MM.1S (cell line): ENCODE measurements at regions not wholly inside any gene's neighbourhood (a gene's known extent, or its start where the extent isn't known, plus 50 kb on each side); places are given as distances from the start of the nearest gene placed in this dataset.

ENCODE experiments used
- DNase-seq: peaks from one replicate; pipeline ENCODE4 v3.0.0-alpha.2; 2015
- H2AFZ ChIP-seq: fragments of 300-600 bp; sonication (generic); 2 replicates; pipeline ENCODE4 v1.6.0; 2016; ENCODE audit warnings: antibody characterized with exemption, low read length
- H3F3A ChIP-seq: fragments of 300-600 bp; sonication (generic); 2 replicates; pipeline ENCODE4 v1.6.1; 2016; ENCODE audit warnings: mild to moderate bottlenecking, antibody characterized with exemption, low read length, moderate library complexity, mixed read lengths; ENCODE audit not compliant: insufficient read depth
- H3K27ac ChIP-seq: fragments of 300-600 bp; sonication (generic); 2 replicates; pipeline ENCODE4 v1.5.1; 2016; ENCODE audit warnings: mild to moderate bottlenecking, low read length
- H3K27me3 ChIP-seq: fragments of 300-600 bp; sonication (generic); replicated peaks from 2 replicates; pipeline ENCODE4 v1.6.0; 2016; ENCODE audit warnings: low read length; ENCODE audit not compliant: insufficient read depth
- H3K36me3 ChIP-seq: fragments of 300-600 bp; sonication (generic); replicated peaks from 2 replicates; pipeline ENCODE4 v1.6.1; 2016; ENCODE audit warnings: mild to moderate bottlenecking, low read length, mixed read lengths; ENCODE audit not compliant: insufficient read depth
- H3K4me1 ChIP-seq: fragments of 300-600 bp; sonication (generic); 2 replicates; pipeline ENCODE4 v1.6.1; 2016; ENCODE audit warnings: low read length, mixed read lengths
- H3K4me2 ChIP-seq: fragments of 300-600 bp; sonication (generic); 2 replicates; pipeline ENCODE4 v1.6.0; 2016; ENCODE audit warnings: low read depth, low read length
- H3K4me3 ChIP-seq: fragments of 300-600 bp; sonication (generic); 2 replicates; pipeline ENCODE4 v1.5.1; 2016; ENCODE audit warnings: low read length, mixed read lengths
- H3K79me2 ChIP-seq: fragments of 300-600 bp; sonication (generic); 2 replicates; pipeline ENCODE4 v1.6.1; 2016; ENCODE audit warnings: mixed run types, low read length, mixed read lengths
- H3K9ac ChIP-seq: fragments of 300-600 bp; sonication (generic); 2 replicates; pipeline ENCODE4 v1.6.1; 2016; ENCODE audit warnings: low read length, mixed read lengths
- H3K9me2 ChIP-seq: fragments of 300-600 bp; sonication (generic); replicated peaks from 2 replicates; pipeline ENCODE4 v1.6.1; 2016; ENCODE audit warnings: mild to moderate bottlenecking, low read length, mixed read lengths; ENCODE audit not compliant: insufficient read depth
- H3K9me3 ChIP-seq: fragments of 300-600 bp; sonication (generic); replicated peaks from 2 replicates; pipeline ENCODE4 v1.6.1; 2016; ENCODE audit warnings: mild to moderate bottlenecking, low read length, mixed read lengths; ENCODE audit not compliant: insufficient read depth
- H4K20me1 ChIP-seq: fragments of 300-600 bp; sonication (generic); 2 replicates; pipeline ENCODE4 v1.6.1; 2016; ENCODE audit warnings: mild to moderate bottlenecking, low read length, moderate library complexity, mixed read lengths; ENCODE audit not compliant: insufficient read depth
- EZH2 ChIP-seq: fragments of 300-600 bp; sonication (generic); optimal IDR thresholded peaks from 2 replicates; pipeline ENCODE3; 2017; ENCODE audit warnings: low read depth, mild to moderate bottlenecking, antibody characterized with exemption, low read length, mixed read lengths
- EZH2phosphoT487 ChIP-seq: fragments of 300-600 bp; sonication (generic); IDR thresholded peaks from 2 replicates; pipeline ENCODE4 v1.6.1; 2018; ENCODE audit warnings: antibody characterized with exemption, low read length
- TF ChIP-seq, protein P1 (sequence below): fragments of 300-600 bp; sonication (generic); IDR thresholded peaks from 2 replicates; pipeline ENCODE4 v1.5.1; 2016; ENCODE audit warnings: antibody characterized with exemption, low read length, mixed read lengths

DNA sequence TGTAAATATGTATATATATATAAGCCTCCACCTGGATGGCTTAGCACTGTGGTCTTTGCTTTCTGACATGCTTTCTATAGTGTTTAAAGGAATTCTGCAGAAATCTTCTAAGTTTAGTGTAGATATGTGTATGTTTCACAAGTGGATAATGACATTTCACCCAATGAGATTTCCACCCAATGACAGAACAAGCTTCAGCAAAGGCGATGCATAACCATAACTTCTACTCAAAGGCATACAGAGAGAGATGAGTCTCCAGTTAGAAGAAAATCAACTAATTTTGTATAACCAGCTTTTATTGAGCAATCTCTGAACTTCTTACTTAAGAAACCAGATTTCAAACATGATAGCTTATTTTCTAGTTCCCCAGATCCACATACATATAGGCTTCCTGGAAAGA lies 134.0 kb downstream of the DYRK2 start:
- Histone ChIP-seq H3K79me2 (no peaks in the 10 kb centered on the region), H3K27me3 (no peaks in the 10 kb centered on the region), H3K9me3 (no peaks in the 10 kb centered on the region), H3K9me2 (no peaks in the 10 kb centered on the region), H3K27ac (no peak overlapping the region), H3K9ac (no peak overlapping the region), H3K4me3 (no peak overlapping the region), H3K36me3 (no peaks in the 10 kb centered on the region), H3F3A (peaks cover 23% of the 10 kb centered on the region), H3K4me1 (peaks cover 45% of the 10 kb centered on the region), H3K4me2 (no peak overlapping the region), H2AFZ (no peak overlapping the region), H4K20me1 (no peaks in the 10 kb centered on the region)
- TF ChIP-seq, protein P1, sequence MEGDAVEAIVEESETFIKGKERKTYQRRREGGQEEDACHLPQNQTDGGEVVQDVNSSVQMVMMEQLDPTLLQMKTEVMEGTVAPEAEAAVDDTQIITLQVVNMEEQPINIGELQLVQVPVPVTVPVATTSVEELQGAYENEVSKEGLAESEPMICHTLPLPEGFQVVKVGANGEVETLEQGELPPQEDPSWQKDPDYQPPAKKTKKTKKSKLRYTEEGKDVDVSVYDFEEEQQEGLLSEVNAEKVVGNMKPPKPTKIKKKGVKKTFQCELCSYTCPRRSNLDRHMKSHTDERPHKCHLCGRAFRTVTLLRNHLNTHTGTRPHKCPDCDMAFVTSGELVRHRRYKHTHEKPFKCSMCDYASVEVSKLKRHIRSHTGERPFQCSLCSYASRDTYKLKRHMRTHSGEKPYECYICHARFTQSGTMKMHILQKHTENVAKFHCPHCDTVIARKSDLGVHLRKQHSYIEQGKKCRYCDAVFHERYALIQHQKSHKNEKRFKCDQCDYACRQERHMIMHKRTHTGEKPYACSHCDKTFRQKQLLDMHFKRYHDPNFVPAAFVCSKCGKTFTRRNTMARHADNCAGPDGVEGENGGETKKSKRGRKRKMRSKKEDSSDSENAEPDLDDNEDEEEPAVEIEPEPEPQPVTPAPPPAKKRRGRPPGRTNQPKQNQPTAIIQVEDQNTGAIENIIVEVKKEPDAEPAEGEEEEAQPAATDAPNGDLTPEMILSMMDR, result no peak
- TF ChIP-seq EZH2, result no peak
- TF ChIP-seq EZH2phosphoT487, result no peak
- DNase-seq, result no peak

GRCh38 chr12:67783393-67783792 lies 134.8 kb downstream of the DYRK2 start:
- no peak overlapping the region for H3K4me3 ChIP-seq
- peaks cover 23% of the 10 kb centered on the region for H3F3A ChIP-seq
- H3K9me3 ChIP-seq, result no peaks in the 10 kb centered on the region
- no peaks in the 10 kb centered on the region for H4K20me1 ChIP-seq
- H3K36me3 ChIP-seq, result no peaks in the 10 kb centered on the region
- H3K4me1 ChIP-seq, result peaks cover 45% of the 10 kb centered on the region
- TF ChIP-seq EZH2, result no peak
- TF ChIP-seq, protein P1, result no peak
- no peak for TF ChIP-seq EZH2phosphoT487
- no peak overlapping the region for H2AFZ ChIP-seq
- no peaks in the 10 kb centered on the region for H3K9me2 ChIP-seq
- H3K9ac ChIP-seq, result no peak overlapping the region
- H3K27ac ChIP-seq, result no peak overlapping the region
- no peak overlapping the region for H3K4me2 ChIP-seq
- H3K79me2 ChIP-seq, result no peaks in the 10 kb centered on the region
- H3K27me3 ChIP-seq, result no peaks in the 10 kb centered on the region
- DNase-seq, result no peak

DNA sequence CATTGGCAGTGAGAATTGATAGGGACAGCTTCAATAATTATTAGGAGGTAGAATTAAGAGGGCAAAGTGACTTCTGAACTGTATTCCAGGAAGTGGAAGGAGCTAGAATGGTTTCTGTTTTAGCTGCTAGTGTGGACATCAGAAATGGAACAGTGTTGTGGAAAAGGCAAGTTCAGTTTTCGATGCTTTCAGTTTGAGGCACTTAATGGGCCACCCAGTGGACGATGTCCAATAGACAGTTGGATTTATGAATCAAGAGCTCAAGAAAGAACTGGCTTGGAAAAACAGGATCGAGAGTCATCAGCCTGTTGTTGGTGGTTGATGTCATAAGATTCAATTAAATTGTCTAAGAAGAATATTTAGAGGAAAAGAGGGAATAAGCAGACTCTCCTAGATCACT lies 136.3 kb downstream of the DYRK2 start:
- H3K4me2 ChIP-seq, result peak overlapping the region; percentile 52; the same call in 1 of the 2 replicates

More for the DNA sequence above, 136.3 kb downstream of the DYRK2 start:
- Histone ChIP-seq H3K4me3 (no peak overlapping the region), H3K27ac (peak overlapping the region; percentile 77; the same call in 1 of the 2 replicates), H3K4me1 (peaks cover 45% of the 10 kb centered on the region), H3K79me2 (no peaks in the 10 kb centered on the region), H3K27me3 (no peaks in the 10 kb centered on the region), H3K9me2 (no peaks in the 10 kb centered on the region), H4K20me1 (no peaks in the 10 kb centered on the region), H3K9me3 (no peaks in the 10 kb centered on the region), H3K36me3 (no peaks in the 10 kb centered on the region), H3K9ac (no peak overlapping the region), H3F3A (peaks cover 23% of the 10 kb centered on the region), H2AFZ (no peak overlapping the region)
- TF ChIP-seq EZH2phosphoT487, result no peak
- TF ChIP-seq, protein P1, result 0 out of 2 replicates have a peak, but pooled peaks have one; percentile 5
- DNase-seq, result peak; percentile 15
